ENCODE measurements at regions not wholly inside any gene's neighbourhood (a gene's known extent, or its start where the extent isn't known, plus 50 kb on each side); places are given as distances from the start of the nearest gene placed in this dataset.

DNA sequence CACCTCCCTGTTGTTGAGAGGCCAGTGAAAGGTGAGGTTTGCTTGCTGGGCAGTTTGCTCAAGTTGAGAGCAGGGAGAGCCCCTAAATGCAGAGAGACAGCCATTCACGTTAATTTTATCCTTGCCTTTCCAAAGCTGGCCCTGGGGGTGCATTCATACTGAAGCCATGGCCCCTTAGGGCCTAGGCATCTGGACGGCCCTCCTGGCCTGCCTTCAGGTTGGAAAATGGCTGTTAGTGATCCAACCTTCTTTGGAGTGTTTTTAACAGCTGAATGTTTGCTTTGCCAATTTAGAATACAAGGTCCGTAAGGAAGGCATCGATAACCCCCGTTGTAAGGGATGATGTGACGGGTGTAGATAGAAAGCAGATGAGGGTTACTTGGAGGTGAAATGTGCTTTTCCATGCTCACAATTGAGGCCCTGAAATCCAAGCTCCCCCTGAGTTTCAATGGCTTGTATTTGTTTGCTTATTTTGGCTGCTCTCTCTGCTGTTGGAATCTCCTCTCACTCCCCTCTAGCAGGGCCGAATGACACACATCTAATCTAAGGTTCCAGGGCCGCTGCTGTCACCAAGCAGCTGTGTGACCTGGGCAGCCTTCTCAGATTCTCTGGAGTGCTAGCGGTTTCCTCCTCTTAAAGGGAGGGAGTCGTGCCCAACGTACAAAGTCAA, 171.6 kb upstream of the MKI67 start:
- H3K9me2 ChIP-seq (ENCODE audit: insufficient read depth): no peaks in the 10 kb centered on the region
- H3K36me3 ChIP-seq (ENCODE audit: control insufficient read depth in 1 of 2, insufficient read depth in 2 of 2, low read length in 2 of 2): no peaks in the 10 kb centered on the region
- no peaks in the 10 kb centered on the region for H3K4me1 ChIP-seq (ENCODE audit: control insufficient read depth in 1 of 2, insufficient read depth in 2 of 2, low read length in 2 of 2)
- ATAC-seq: no peak
- H3K9ac ChIP-seq (ENCODE audit: low read length): no peak overlapping the region
- DNase-seq (ENCODE audit: low read depth, low spot score): no peak
- no peaks in the 10 kb centered on the region for H4K20me1 ChIP-seq (ENCODE audit: insufficient read depth)
- intact Hi-C loops (cut with micrococcal nuclease): no loop called here
- no peak overlapping the region for H2AFZ ChIP-seq (ENCODE audit: low read depth, low read length, poor library complexity, severe bottlenecking)
- H3K79me2 ChIP-seq (ENCODE audit: insufficient read depth, low read length): no peaks in the 10 kb centered on the region
- ChIA-PET CTCF (no interaction called here), POLR2A (no interaction called here), RAD21 (ENCODE audit: low non-redundant PET in 1 of 2, low total read pairs in 2 of 2, uncharacterized antibody in 2 of 2, unreplicated experiment in 2 of 2) (no interaction called here)
- no peaks in the 10 kb centered on the region for H3K9me3 ChIP-seq (ENCODE audit: control insufficient read depth in 1 of 2, insufficient read depth in 1 of 2, low read depth in 1 of 2, low read length in 2 of 2)
- no peak overlapping the region for H3K4me3 ChIP-seq (replicated peaks in 1 of 2; ENCODE audit: low read depth in 1 of 2, low read length in 2 of 2)
- H3K4me2 ChIP-seq (ENCODE audit: low read length): no peak overlapping the region
- H3K27me3 ChIP-seq (ENCODE audit: insufficient read depth, low read length): peaks cover 39% of the 10 kb centered on the region
- H3K27ac ChIP-seq (ENCODE audit: low read depth, low read length): no peak overlapping the region
- BruUV-seq (replicated peaks): no TSS peak
- TF ChIP-seq POLR2AphosphoS5 (IDR thresholded peaks at IDR 0.05; ENCODE audit: low read depth, low read length): no peak
- TF ChIP-seq, protein P1, sequence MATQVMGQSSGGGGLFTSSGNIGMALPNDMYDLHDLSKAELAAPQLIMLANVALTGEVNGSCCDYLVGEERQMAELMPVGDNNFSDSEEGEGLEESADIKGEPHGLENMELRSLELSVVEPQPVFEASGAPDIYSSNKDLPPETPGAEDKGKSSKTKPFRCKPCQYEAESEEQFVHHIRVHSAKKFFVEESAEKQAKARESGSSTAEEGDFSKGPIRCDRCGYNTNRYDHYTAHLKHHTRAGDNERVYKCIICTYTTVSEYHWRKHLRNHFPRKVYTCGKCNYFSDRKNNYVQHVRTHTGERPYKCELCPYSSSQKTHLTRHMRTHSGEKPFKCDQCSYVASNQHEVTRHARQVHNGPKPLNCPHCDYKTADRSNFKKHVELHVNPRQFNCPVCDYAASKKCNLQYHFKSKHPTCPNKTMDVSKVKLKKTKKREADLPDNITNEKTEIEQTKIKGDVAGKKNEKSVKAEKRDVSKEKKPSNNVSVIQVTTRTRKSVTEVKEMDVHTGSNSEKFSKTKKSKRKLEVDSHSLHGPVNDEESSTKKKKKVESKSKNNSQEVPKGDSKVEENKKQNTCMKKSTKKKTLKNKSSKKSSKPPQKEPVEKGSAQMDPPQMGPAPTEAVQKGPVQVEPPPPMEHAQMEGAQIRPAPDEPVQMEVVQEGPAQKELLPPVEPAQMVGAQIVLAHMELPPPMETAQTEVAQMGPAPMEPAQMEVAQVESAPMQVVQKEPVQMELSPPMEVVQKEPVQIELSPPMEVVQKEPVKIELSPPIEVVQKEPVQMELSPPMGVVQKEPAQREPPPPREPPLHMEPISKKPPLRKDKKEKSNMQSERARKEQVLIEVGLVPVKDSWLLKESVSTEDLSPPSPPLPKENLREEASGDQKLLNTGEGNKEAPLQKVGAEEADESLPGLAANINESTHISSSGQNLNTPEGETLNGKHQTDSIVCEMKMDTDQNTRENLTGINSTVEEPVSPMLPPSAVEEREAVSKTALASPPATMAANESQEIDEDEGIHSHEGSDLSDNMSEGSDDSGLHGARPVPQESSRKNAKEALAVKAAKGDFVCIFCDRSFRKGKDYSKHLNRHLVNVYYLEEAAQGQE (IDR thresholded peaks at IDR 0.05; ENCODE audit: low read depth): no peak
- no peak for TF ChIP-seq YY1 (IDR thresholded peaks at IDR 0.05; ENCODE audit: extremely low read depth, insufficient replicate concordance, low read depth, low read length)
- TF ChIP-seq, protein P2, sequence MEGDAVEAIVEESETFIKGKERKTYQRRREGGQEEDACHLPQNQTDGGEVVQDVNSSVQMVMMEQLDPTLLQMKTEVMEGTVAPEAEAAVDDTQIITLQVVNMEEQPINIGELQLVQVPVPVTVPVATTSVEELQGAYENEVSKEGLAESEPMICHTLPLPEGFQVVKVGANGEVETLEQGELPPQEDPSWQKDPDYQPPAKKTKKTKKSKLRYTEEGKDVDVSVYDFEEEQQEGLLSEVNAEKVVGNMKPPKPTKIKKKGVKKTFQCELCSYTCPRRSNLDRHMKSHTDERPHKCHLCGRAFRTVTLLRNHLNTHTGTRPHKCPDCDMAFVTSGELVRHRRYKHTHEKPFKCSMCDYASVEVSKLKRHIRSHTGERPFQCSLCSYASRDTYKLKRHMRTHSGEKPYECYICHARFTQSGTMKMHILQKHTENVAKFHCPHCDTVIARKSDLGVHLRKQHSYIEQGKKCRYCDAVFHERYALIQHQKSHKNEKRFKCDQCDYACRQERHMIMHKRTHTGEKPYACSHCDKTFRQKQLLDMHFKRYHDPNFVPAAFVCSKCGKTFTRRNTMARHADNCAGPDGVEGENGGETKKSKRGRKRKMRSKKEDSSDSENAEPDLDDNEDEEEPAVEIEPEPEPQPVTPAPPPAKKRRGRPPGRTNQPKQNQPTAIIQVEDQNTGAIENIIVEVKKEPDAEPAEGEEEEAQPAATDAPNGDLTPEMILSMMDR (IDR thresholded peaks at IDR 0.05 in 2 of 3, conservative IDR thresholded peaks at IDR 0.05 in 1 of 3; ENCODE audit: borderline replicate concordance in 1 of 3, insufficient read depth in 1 of 3, low read depth in 2 of 3, low read length in 2 of 3): no peak
- TF ChIP-seq ELF1 (IDR thresholded peaks at IDR 0.05; ENCODE audit: borderline replicate concordance, low read depth): no peak
- no peak for TF ChIP-seq ZNF274 (IDR thresholded peaks at IDR 0.05; ENCODE audit: low read depth, low read length)
- no peak for TF ChIP-seq FOSL1 (IDR thresholded peaks at IDR 0.05; ENCODE audit: low read depth)
- TF ChIP-seq, protein P3, sequence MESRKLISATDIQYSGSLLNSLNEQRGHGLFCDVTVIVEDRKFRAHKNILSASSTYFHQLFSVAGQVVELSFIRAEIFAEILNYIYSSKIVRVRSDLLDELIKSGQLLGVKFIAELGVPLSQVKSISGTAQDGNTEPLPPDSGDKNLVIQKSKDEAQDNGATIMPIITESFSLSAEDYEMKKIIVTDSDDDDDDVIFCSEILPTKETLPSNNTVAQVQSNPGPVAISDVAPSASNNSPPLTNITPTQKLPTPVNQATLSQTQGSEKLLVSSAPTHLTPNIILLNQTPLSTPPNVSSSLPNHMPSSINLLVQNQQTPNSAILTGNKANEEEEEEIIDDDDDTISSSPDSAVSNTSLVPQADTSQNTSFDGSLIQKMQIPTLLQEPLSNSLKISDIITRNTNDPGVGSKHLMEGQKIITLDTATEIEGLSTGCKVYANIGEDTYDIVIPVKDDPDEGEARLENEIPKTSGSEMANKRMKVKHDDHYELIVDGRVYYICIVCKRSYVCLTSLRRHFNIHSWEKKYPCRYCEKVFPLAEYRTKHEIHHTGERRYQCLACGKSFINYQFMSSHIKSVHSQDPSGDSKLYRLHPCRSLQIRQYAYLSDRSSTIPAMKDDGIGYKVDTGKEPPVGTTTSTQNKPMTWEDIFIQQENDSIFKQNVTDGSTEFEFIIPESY (IDR thresholded peaks at IDR 0.05; ENCODE audit: extremely low read depth, insufficient replicate concordance, low read length): no peak
